ENCODE measurements at regions not wholly inside any gene's neighbourhood (a gene's known extent, or its start where the extent isn't known, plus 50 kb on each side); places are given as distances from the start of the nearest gene placed in this dataset.

GRCh38 chr1:25145775-25146393, 86.4 kb downstream of the SYF2 start:
- no peak for DNase-seq
- Histone ChIP-seq H3K27me3 (peaks cover 25 to 32% (median 31%) of the 10 kb centered on the region in 3 donors), H3K4me3 (no peak overlapping the region), H3K4me1 (no peaks in the 10 kb centered on the region), H3K9me3 (no peaks in the 10 kb centered on the region), H3K27ac (no peak overlapping the region), H3K36me3 (no peaks in the 10 kb centered on the region)
- in situ Hi-C loops (cut with MboI; ENCODE audit: low sequenced_read_pairs in 4 of 4) (no loop called here), intact Hi-C loops (cut with DNase I; ENCODE audit: low total_unique reads) (no loop called here)
- no peak for ATAC-seq
- no peak for TF ChIP-seq CTCF (IDR thresholded peaks at IDR 0.05 in 4 of 5, conservative IDR thresholded peaks at IDR 0.05 in 1 of 5)
- TF ChIP-seq POLR2A (IDR thresholded peaks at IDR 0.05) = no peak

- no peaks in the 10 kb centered on the region for H3K9me3 ChIP-seq
- peaks cover 7 to 18% (median 14%) of the 10 kb centered on the region in 3 donors for H3K27me3 ChIP-seq
- H3K4me3 ChIP-seq = no peak overlapping the region
- no peak for TF ChIP-seq POLR2A (IDR thresholded peaks at IDR 0.05)
- no peak for TF ChIP-seq CTCF (IDR thresholded peaks at IDR 0.05 in 4 of 5, conservative IDR thresholded peaks at IDR 0.05 in 1 of 5)
- ATAC-seq (no peak), DNase-seq (no peak)
- no peaks in the 10 kb centered on the region for H3K4me1 ChIP-seq
- H3K36me3 ChIP-seq = no peaks in the 10 kb centered on the region
- no peak overlapping the region for H3K27ac ChIP-seq
- intact Hi-C loops (cut with DNase I; ENCODE audit: low total_unique reads) = no loop called here
- in situ Hi-C loops (cut with MboI; ENCODE audit: low sequenced_read_pairs in 4 of 4) = no loop called here
These were observed 92.1 kb downstream of the SYF2 start for GRCh38 chr1:25140073-25140797.

- no peak for DNase-seq
- in situ Hi-C loops (cut with MboI; ENCODE audit: low sequenced_read_pairs in 4 of 4) (no loop called here), intact Hi-C loops (cut with DNase I; ENCODE audit: low total_unique reads) (no loop called here)
- TF ChIP-seq CTCF (IDR thresholded peaks at IDR 0.05 in 4 of 5, conservative IDR thresholded peaks at IDR 0.05 in 1 of 5) (no peak), POLR2A (IDR thresholded peaks at IDR 0.05) (no peak)
- H3K27me3 ChIP-seq = peaks cover 7 to 18% (median 14%) of the 10 kb centered on the region in 3 donors
- H3K27ac ChIP-seq = no peak overlapping the region
- H3K4me1 ChIP-seq = no peaks in the 10 kb centered on the region
- H3K36me3 ChIP-seq = no peaks in the 10 kb centered on the region
- no peaks in the 10 kb centered on the region for H3K9me3 ChIP-seq
- ATAC-seq = no peak
- no peak overlapping the region for H3K4me3 ChIP-seq
These were observed 94.5 kb downstream of the SYF2 start for GRCh38 chr1:25137521-25138395.

- no peaks in the 10 kb centered on the region for H3K4me1 ChIP-seq
- in situ Hi-C loops (cut with MboI; ENCODE audit: low sequenced_read_pairs in 4 of 4) = no loop called here
- peaks cover 7 to 18% (median 14%) of the 10 kb centered on the region in 3 donors for H3K27me3 ChIP-seq
- no peaks in the 10 kb centered on the region for H3K9me3 ChIP-seq
- no peaks in the 10 kb centered on the region for H3K36me3 ChIP-seq
- intact Hi-C loops (cut with DNase I; ENCODE audit: low total_unique reads) = no loop called here
- H3K4me3 ChIP-seq = no peak overlapping the region
- DNase-seq (no peak), ATAC-seq (no peak)
- no peak overlapping the region for H3K27ac ChIP-seq
- TF ChIP-seq POLR2A (IDR thresholded peaks at IDR 0.05) = no peak
- no peak for TF ChIP-seq CTCF (IDR thresholded peaks at IDR 0.05 in 4 of 5, conservative IDR thresholded peaks at IDR 0.05 in 1 of 5)
These were observed 95.2 kb downstream of the SYF2 start for GRCh38 chr1:25137106-25137505.
